ENCODE measurements at regions not wholly inside any gene's neighbourhood (a gene's known extent, or its start where the extent isn't known, plus 50 kb on each side); places are given as distances from the start of the nearest gene placed in this dataset.
A peak's percentile ranks its signal among the peaks of the same experiment; 100 is the strongest.

- no peaks in the 10 kb centered on the region for H3K79me2 ChIP-seq (ENCODE audit: control insufficient read depth in 1 of 2, insufficient read depth in 2 of 2, low read length in 2 of 2)
- no peak overlapping the region for H2AK5ac ChIP-seq (ENCODE audit: low read depth, low read length)
- H3K14ac ChIP-seq (ENCODE audit: insufficient read length): no peak overlapping the region
- H2BK15ac ChIP-seq (ENCODE audit: low read length): no peak overlapping the region
- H4K20me1 ChIP-seq (replicated peaks in 1 of 2; ENCODE audit: control insufficient read depth in 1 of 2, insufficient read depth in 2 of 2, low read length in 2 of 2): no peaks in the 10 kb centered on the region
- no peaks in the 10 kb centered on the region for H3K79me1 ChIP-seq (ENCODE audit: low read depth, low read length)
- no peak overlapping the region for H2BK12ac ChIP-seq (ENCODE audit: low read depth, low read length)
- H4K8ac ChIP-seq (ENCODE audit: extremely low read depth, insufficient read depth, low read length): no peak overlapping the region
- no peaks in the 10 kb centered on the region for H3K36me3 ChIP-seq (ENCODE audit: control insufficient read depth in 2 of 4, insufficient read depth in 4 of 4, low read length in 3 of 4)
- H3K9ac ChIP-seq (replicated peaks in 1 of 4; ENCODE audit: extremely low read depth in 1 of 4, low read depth in 3 of 4, low read length in 3 of 4): no peak overlapping the region
- no peak overlapping the region for H3K18ac ChIP-seq (ENCODE audit: extremely low read depth, low read length)
- H3K9me3 ChIP-seq (ENCODE audit: insufficient read depth in 2 of 2, low read depth in 1 of 2, low read length in 1 of 2): no peaks in the 10 kb centered on the region; a peak in 1 of 4 replicates
- POLR2A ChIA-PET (ENCODE audit: partially characterized antibody): no interaction called here
- 95% methylated on average over 3 of the region's 4 CpGs; no CpG with 5 or more reads in 1 of the 2 experiments for WGBS, 2 experiments (ENCODE audit: extremely low coverage in 1 of 2, insufficient coverage in 1 of 2, insufficient read length in 1 of 2, insufficient replicate concordance in 2 of 2, low coverage in 1 of 2, low lambda C conversion rate in 2 of 2, missing lambda C conversion rate in 1 of 2)
- FAIRE-seq: no peak
- H3K27me3 ChIP-seq (replicated peaks in 1 of 4; ENCODE audit: control insufficient read depth in 3 of 4, extremely low read depth in 1 of 4, insufficient read depth in 3 of 4, low read length in 3 of 4): no peaks in the 10 kb centered on the region
- no peak overlapping the region for H2BK20ac ChIP-seq (ENCODE audit: low read length)
- peak overlapping the region; percentile 85 for H2AFZ ChIP-seq (ENCODE audit: low read length)
- no peaks in the 10 kb centered on the region for H3K4me1 ChIP-seq (replicated peaks in 1 of 4; ENCODE audit: control insufficient read depth in 3 of 4, insufficient read depth in 4 of 4, low read length in 3 of 4)
- no peak overlapping the region for H3K23ac ChIP-seq (ENCODE audit: insufficient read length)
- H3K4me3 ChIP-seq (ENCODE audit: extremely low read depth in 1 of 4, insufficient read depth in 2 of 4, low read depth in 3 of 4, low read length in 4 of 4): no peak overlapping the region
- no peak overlapping the region for H2BK5ac ChIP-seq (ENCODE audit: low read depth, low read length)
- H3K4ac ChIP-seq (replicated peaks; ENCODE audit: insufficient read length, low read depth, low read length): no peak overlapping the region
- no peaks in the 10 kb centered on the region for H3K23me2 ChIP-seq (ENCODE audit: low read depth, low read length)
- no peak for DNase-seq (ENCODE audit: low read depth in 1 of 2, low spot score in 2 of 2)
- no peak overlapping the region for H2BK120ac ChIP-seq (replicated peaks; ENCODE audit: low read depth, low read length)
- no peak overlapping the region for H3K27ac ChIP-seq (ENCODE audit: low read depth, low read length)
- no peak overlapping the region for H3K4me2 ChIP-seq (ENCODE audit: insufficient read depth in 1 of 2, low read depth in 2 of 2, low read length in 2 of 2)
- CTCF ChIA-PET (ENCODE audit: partially characterized antibody): no interaction called here
- no peak overlapping the region for H3K56ac ChIP-seq (replicated peaks; ENCODE audit: insufficient read length, low read depth, low read length)
- no peak overlapping the region for H4K5ac ChIP-seq (ENCODE audit: insufficient read length, low read depth, low read length)
- no peak overlapping the region for H4K91ac ChIP-seq (replicated peaks; ENCODE audit: insufficient read length, low read length)
- TF ChIP-seq GTF2F1 (IDR thresholded peaks at IDR 0.05; ENCODE audit: borderline replicate concordance, low read depth, low read length) (no peak), HDAC6 (IDR thresholded peaks at IDR 0.05; ENCODE audit: low read depth, low read length) (no peak), NANOG (IDR thresholded peaks at IDR 0.05; ENCODE audit: insufficient read depth, low read depth, low read length, poor library complexity, severe bottlenecking) (no peak), EGR1 (IDR thresholded peaks at IDR 0.05; ENCODE audit: borderline replicate concordance, low read depth, low read length) (no peak), BRCA1 (IDR thresholded peaks at IDR 0.05; ENCODE audit: low read depth, low read length) (no peak), RBBP5 (IDR thresholded peaks at IDR 0.05; ENCODE audit: borderline replicate concordance, low read depth, low read length) (no peak), ZNF274 (IDR thresholded peaks at IDR 0.05; ENCODE audit: borderline replicate concordance, extremely low read depth, low read length) (no peak), CTCF (IDR thresholded peaks at IDR 0.05; ENCODE audit: control extremely low read depth in 1 of 3, insufficient read depth in 1 of 3, low read depth in 1 of 3, low read length in 3 of 3) (no peak), TBP (IDR thresholded peaks at IDR 0.05; ENCODE audit: low read depth, low read length) (no peak), YY1 (IDR thresholded peaks at IDR 0.05; ENCODE audit: low read depth, low read length) (no peak), CHD1 (IDR thresholded peaks at IDR 0.05; ENCODE audit: low read depth, low read length) (no peak), FOSL1 (IDR thresholded peaks at IDR 0.05; ENCODE audit: insufficient read depth, low read depth, low read length) (no peak)
Observed at GRCh38 chr10:107341281-107341680, 176.8 kb upstream of the SORCS1 start.
